CD4-positive, alpha-beta memory T cell (primary cell): ENCODE measurements at regions not wholly inside any gene's neighbourhood (a gene's known extent, or its start where the extent isn't known, plus 50 kb on each side); places are given as distances from the start of the nearest gene placed in this dataset.
A peak's percentile ranks its signal among the peaks of the same experiment; 100 is the strongest.

Experiments used
- CTCF ChIA-PET: fragments of 350-600 bp; sonication (Branson Sonifier 250); formaldehyde crosslinking; loops from one replicate; lab custom pipeline; 2021; ENCODE audit warnings: inconsistent platforms; ENCODE audit not compliant: partially characterized antibody; lab: Charles Lee
- POLR2A ChIA-PET: fragments of 350-600 bp; sonication (Branson Sonifier 250); formaldehyde crosslinking; loops from one replicate; lab custom pipeline; 2021; ENCODE audit not compliant: partially characterized antibody; lab: Charles Lee
- DNase-seq, 5 donors: peaks; one replicate each; pipeline versions ENCODE4 v3.0.0 to v3.0.0-alpha.2; 2020 to 2022; ENCODE audit warnings: mixed read lengths in 1 of 5
- H3K27ac ChIP-seq: one replicate; pipeline ENCODE4 v1.7.0; 2013; ENCODE audit warnings: low read depth, low read length
- H3K27me3 ChIP-seq: 2 replicates; pipeline ENCODE4 v1.7.0; 2013; ENCODE audit warnings: mild to moderate bottlenecking, low read length, moderate library complexity; ENCODE audit not compliant: insufficient read depth
- H3K36me3 ChIP-seq: 2 replicates; pipeline ENCODE4 v1.7.0; 2013; ENCODE audit warnings: mild to moderate bottlenecking, low read length, moderate library complexity; ENCODE audit not compliant: insufficient read depth
- H3K4me1 ChIP-seq: 2 replicates; pipeline ENCODE4 v1.7.0; 2013; ENCODE audit warnings: mild to moderate bottlenecking, low read length, moderate library complexity; ENCODE audit not compliant: insufficient read depth
- H3K4me3 ChIP-seq, 2 donors: one replicate each; pipeline ENCODE4 v1.7.0; 2013; ENCODE audit warnings: low read length in 2 of 2, mild to moderate bottlenecking in 1 of 2
- H3K9me3 ChIP-seq, 2 donors: one replicate each; pipeline ENCODE4 v1.7.0; 2013; ENCODE audit warnings: low read length in 2 of 2, control low read depth in 1 of 2; ENCODE audit not compliant: control insufficient read depth in 1 of 2
- H3K27ac Mint-ChIP-seq, 7 donors: one replicate each; pipeline ENCODE4 v1.8.0; 2020 to 2021; ENCODE audit warnings: mixed read lengths in 7 of 7, mild to moderate bottlenecking in 6 of 7, inconsistent platforms in 3 of 7, moderate library complexity in 3 of 7
- H3K27me3 Mint-ChIP-seq, 2 donors: one replicate each; pipeline ENCODE4 v1.8.0; 2020 to 2021; ENCODE audit warnings: mixed read lengths in 2 of 2
- H3K36me3 Mint-ChIP-seq, 2 donors: one replicate each; pipeline ENCODE4 v1.8.0; 2020 to 2021; ENCODE audit warnings: mixed read lengths in 2 of 2, inconsistent platforms in 1 of 2, mild to moderate bottlenecking in 1 of 2
- H3K4me1 Mint-ChIP-seq, 4 donors: one replicate each; pipeline ENCODE4 v1.8.0; 2020 to 2021; ENCODE audit warnings: mixed read lengths in 4 of 4, mild to moderate bottlenecking in 1 of 4
- H3K4me3 Mint-ChIP-seq, 8 donors: one replicate each; pipeline ENCODE4 v1.8.0; 2020 to 2021; ENCODE audit warnings: mixed read lengths in 8 of 8, mild to moderate bottlenecking in 7 of 8, moderate library complexity in 6 of 8, inconsistent platforms in 3 of 8
- H3K9me3 Mint-ChIP-seq, 8 donors: one replicate each; pipeline ENCODE4 v1.8.0; 2020 to 2021; ENCODE audit warnings: mixed read lengths in 8 of 8, mild to moderate bottlenecking in 5 of 8, inconsistent platforms in 3 of 8, moderate library complexity in 1 of 8
- intact Hi-C: fragments of 100-400 bp; cut with micrococcal nuclease; formaldehyde crosslinking; loops from one replicate; pipeline ENCODE4 v1.15.1; 2023

DNA sequence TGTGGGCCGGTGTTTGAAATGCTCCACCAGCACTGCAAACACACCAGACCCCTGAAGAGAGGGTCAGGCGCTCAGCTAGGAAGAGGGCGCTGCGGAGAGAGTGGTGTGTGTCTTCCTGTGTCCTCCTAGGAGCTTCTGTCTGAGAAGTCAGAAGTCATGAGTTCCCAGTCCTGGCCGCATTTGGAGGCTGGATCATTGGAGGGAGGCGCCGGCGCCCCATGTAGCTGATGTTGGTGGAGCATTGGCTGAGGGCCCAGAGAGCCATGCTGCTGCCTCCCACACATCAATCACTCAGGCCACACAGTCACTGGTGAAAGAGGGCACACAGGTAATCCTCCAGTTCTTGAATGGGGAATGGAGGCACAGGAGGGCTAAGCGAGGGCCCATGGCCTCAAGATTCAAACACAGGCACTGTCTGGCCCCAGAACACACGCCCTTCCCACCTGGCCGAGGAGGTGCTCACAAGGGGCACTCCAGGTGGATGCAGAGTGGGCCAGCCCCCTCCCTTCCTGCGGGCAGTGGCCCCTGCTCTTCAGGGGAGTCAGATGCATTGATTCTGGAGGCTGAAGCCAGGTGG is 66.3 kb downstream of the RRM2 start:
- no peak for DNase-seq
- no peaks in the 10 kb centered on the region for H3K36me3 ChIP-seq
- no peaks in the 10 kb centered on the region for H3K27me3 ChIP-seq
- ChIA-PET CTCF (interaction anchor here (1.0 kb wide), 1 partner anchor 220 kb away, joined by 3 read pairs; no protein-coding TSS in a partner anchor), POLR2A (no interaction called here)
- Mint-ChIP-seq H3K9me3 (peaks cover 0 to 3% (median 0%) of the 10 kb centered on the region in 8 donors), H3K27me3 (no peaks in the 10 kb centered on the region), H3K4me1 (no peaks in the 10 kb centered on the region), H3K27ac (no peak overlapping the region), H3K4me3 (no peak overlapping the region), H3K36me3 (no peaks in the 10 kb centered on the region)
- no peak overlapping the region for H3K4me3 ChIP-seq
- H3K4me1 ChIP-seq: no peaks in the 10 kb centered on the region
- intact Hi-C loops: no loop called here
- no peak overlapping the region for H3K27ac ChIP-seq
- H3K9me3 ChIP-seq: no peaks in the 10 kb centered on the region

DNA sequence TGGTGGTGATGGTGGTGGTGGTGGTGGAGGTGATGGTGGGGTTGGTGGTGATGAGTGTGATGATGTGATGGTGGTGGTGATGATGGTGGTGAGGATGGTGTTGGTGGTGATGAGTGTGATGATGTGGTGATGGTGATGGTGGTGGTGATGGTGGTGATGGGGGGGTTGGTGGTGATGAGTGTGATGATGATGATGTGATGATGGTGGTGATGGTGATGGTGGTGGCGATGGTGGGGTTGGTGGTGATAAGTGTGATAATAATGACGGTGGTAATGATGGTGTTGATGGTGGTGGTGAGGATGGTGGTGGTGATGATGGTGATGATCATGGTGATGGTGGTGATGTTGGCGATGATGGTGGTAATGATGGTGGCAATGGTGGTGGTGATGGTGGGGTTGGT is 67.7 kb downstream of the RRM2 start:
- Histone ChIP-seq H3K9me3 (no peaks in the 10 kb centered on the region), H3K4me1 (no peaks in the 10 kb centered on the region), H3K36me3 (no peaks in the 10 kb centered on the region), H3K27ac (no peak overlapping the region), H3K4me3 (no peak overlapping the region), H3K27me3 (no peaks in the 10 kb centered on the region)
- intact Hi-C loops: no loop called here
- Mint-ChIP-seq H3K36me3 (no peaks in the 10 kb centered on the region), H3K27ac (no peak overlapping the region), H3K4me3 (no peak overlapping the region), H3K9me3 (peaks cover 0 to 3% (median 0%) of the 10 kb centered on the region in 8 donors), H3K27me3 (no peaks in the 10 kb centered on the region), H3K4me1 (no peaks in the 10 kb centered on the region)
- ChIA-PET POLR2A (no interaction called here), CTCF (no interaction called here)
- DNase-seq: no peak

DNA sequence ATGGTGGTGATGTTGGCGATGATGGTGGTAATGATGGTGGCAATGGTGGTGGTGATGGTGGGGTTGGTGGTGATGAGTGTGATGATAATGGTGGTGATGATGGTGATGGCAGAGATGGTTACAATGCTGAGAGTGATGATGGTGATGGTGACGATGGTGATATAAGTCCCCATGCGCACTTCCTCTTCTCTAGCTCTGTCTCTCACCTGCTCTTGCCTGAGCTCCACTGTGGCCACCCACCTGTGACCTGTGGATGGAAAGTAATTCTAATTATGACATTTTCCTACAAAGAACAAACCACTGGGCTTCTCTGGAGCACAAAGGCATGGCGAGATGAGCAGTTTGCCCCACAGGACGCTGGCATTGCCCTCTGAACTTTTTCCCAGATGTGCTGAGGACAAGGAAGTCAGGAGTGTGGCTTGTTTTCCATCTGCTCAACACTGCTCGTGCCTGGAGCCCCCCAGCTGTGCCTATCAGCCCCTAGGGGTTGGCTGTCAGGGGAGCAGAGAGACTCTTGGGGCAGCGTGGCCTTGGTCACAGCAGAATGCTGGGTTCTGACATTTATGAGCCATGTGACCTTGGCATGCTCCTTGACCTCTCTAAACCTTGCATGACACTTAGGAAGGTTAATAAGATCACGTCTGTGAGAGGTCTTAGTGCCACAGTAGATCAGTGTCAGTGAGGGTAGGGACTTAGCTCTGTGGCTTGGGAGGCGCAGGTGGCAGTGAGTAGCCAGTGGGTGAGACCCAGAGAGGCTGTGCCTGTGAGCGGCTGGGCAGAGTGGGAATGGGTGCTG is 68.4 kb downstream of the RRM2 start:
- Mint-ChIP-seq H3K4me3 (no peak overlapping the region), H3K9me3 (peaks cover 0 to 3% (median 0%) of the 10 kb centered on the region in 8 donors), H3K4me1 (no peaks in the 10 kb centered on the region), H3K36me3 (no peaks in the 10 kb centered on the region), H3K27ac (peak overlapping the region in 1 of 7 donors; percentile 35), H3K27me3 (no peaks in the 10 kb centered on the region)
- no peak overlapping the region for H3K4me3 ChIP-seq
- no peaks in the 10 kb centered on the region for H3K9me3 ChIP-seq
- H3K27ac ChIP-seq: no peak overlapping the region
- H3K36me3 ChIP-seq: no peaks in the 10 kb centered on the region
- no peaks in the 10 kb centered on the region for H3K27me3 ChIP-seq
- ChIA-PET POLR2A (no interaction called here), CTCF (no interaction called here)
- no peaks in the 10 kb centered on the region for H3K4me1 ChIP-seq
- intact Hi-C loops: no loop called here
- no peak for DNase-seq

DNA sequence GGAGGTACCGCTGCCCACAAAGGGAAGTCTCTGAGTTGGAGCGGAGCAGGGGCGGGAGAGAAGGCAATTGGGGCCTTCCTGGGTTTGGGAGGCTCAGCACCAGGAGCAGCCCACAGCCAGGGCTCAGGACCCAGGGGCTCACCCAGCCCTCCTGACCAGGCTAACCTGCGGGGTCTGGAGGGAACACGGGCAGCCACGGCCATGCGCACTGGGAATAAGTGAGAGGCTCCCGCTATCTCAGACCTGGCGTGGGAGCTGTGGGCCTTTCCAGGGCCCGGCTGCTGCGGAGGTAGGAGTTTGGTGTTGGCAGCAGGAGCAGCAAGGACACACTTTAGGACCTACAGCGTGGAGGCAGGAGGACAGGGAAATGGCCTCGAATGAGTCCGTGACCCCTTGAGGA is 69.0 kb downstream of the RRM2 start:
- Histone ChIP-seq H3K4me3 (no peak overlapping the region), H3K27ac (no peak overlapping the region), H3K4me1 (no peaks in the 10 kb centered on the region), H3K36me3 (no peaks in the 10 kb centered on the region), H3K27me3 (no peaks in the 10 kb centered on the region), H3K9me3 (no peaks in the 10 kb centered on the region)
- intact Hi-C loops: no loop called here
- H3K9me3 Mint-ChIP-seq: peaks cover 0 to 3% (median 0%) of the 10 kb centered on the region in 8 donors
- DNase-seq: no peak
- H3K36me3 Mint-ChIP-seq: no peaks in the 10 kb centered on the region
- POLR2A ChIA-PET: no interaction called here
- CTCF ChIA-PET: no interaction called here
- H3K4me3 Mint-ChIP-seq: no peak overlapping the region
- no peaks in the 10 kb centered on the region for H3K4me1 Mint-ChIP-seq
- peak overlapping the region in 1 of 7 donors; percentile 35 for H3K27ac Mint-ChIP-seq
- no peaks in the 10 kb centered on the region for H3K27me3 Mint-ChIP-seq

DNA sequence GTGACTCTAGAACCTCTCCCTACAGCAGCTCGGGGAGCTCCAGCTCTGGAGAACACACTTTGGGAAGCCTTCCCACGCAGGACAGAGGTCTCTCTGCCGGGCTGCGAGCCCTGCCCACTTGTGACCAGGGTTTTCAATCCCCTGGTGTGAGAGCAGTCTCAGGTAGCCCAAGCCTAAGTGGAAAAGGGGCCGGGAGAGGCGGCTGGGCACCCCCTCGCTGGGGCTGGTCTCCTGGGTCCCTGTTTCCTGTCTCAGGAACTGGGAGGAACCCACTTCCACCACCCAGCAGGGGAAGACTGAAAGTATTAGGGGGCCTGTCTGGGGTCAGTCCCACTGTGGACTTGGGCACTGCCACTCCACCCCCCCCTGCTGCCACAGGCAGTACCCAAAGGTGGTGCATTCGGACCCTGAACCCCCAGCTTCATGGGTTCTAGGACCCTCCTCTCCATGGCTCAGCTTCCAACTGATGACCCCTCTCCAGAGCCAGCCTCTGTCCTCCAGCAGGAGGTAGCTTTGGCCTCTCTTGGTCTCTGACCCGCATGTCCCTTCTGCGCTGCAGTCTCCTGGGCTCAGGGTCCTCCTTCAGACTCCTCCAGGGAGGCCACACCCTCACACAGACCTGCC is 70.0 kb downstream of the RRM2 start:
- Mint-ChIP-seq H3K4me3 (no peak overlapping the region), H3K4me1 (no peaks in the 10 kb centered on the region), H3K27ac (peak overlapping the region in 1 of 7 donors; percentile 41), H3K27me3 (no peaks in the 10 kb centered on the region), H3K36me3 (no peaks in the 10 kb centered on the region), H3K9me3 (peaks cover 0 to 3% (median 0%) of the 10 kb centered on the region in 8 donors)
- no peak for DNase-seq
- CTCF ChIA-PET: interaction anchor here (1.3 kb wide), 1 partner anchor 216 kb away, joined by 3 read pairs; no protein-coding TSS in a partner anchor
- POLR2A ChIA-PET: no interaction called here
- H3K4me3 ChIP-seq: no peak overlapping the region
- no peaks in the 10 kb centered on the region for H3K27me3 ChIP-seq
- no peaks in the 10 kb centered on the region for H3K4me1 ChIP-seq
- no peaks in the 10 kb centered on the region for H3K9me3 ChIP-seq
- intact Hi-C loops: no loop called here
- no peaks in the 10 kb centered on the region for H3K36me3 ChIP-seq
- H3K27ac ChIP-seq: no peak overlapping the region

DNA sequence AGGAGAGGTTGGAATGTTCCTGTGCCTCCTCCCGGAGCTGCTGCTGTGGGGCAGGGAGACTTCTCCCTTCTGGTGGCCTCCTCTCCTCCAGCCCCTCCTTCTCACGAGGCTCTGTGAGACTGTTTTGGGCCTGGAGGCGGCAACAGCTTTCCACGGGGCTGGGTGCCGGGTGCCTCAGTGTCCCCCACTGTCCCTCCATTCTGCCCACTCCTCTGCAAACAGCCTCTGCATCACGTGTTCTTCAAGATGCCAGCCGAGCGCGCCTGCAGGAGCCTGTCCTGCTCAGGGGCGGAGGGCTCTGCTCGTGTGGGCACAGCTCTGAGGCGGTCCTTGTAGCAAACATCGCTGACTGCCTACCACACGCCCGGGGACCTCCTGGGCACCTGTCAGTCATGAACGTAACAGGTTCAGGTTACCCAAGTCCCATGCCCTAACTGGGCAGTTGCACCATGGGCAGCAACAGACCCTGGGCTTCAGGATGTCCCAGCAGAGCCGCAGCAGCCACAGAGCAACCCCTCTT is 70.8 kb downstream of the RRM2 start:
- CTCF ChIA-PET: interaction anchor here (1.3 kb wide), 1 partner anchor 215 kb away, joined by 3 read pairs; no protein-coding TSS in a partner anchor
- no peak overlapping the region for H3K27ac Mint-ChIP-seq

More for the DNA sequence above, 70.8 kb downstream of the RRM2 start:
- POLR2A ChIA-PET: no interaction called here
- Histone ChIP-seq H3K9me3 (no peaks in the 10 kb centered on the region), H3K4me1 (no peaks in the 10 kb centered on the region), H3K4me3 (no peak overlapping the region), H3K27me3 (no peaks in the 10 kb centered on the region), H3K36me3 (no peaks in the 10 kb centered on the region), H3K27ac (no peak overlapping the region)
- Mint-ChIP-seq H3K4me1 (no peaks in the 10 kb centered on the region), H3K4me3 (no peak overlapping the region), H3K9me3 (peaks cover 0 to 3% (median 0%) of the 10 kb centered on the region in 8 donors), H3K36me3 (no peaks in the 10 kb centered on the region), H3K27me3 (no peaks in the 10 kb centered on the region)
- no peak for DNase-seq
- intact Hi-C loops: no loop called here
